Nephron progenitor cell (in vitro differentiated cells): ENCODE measurements at regions not wholly inside any gene's neighbourhood (a gene's known extent, or its start where the extent isn't known, plus 50 kb on each side); places are given as distances from the start of the nearest gene placed in this dataset.
A peak's percentile ranks its signal among the peaks of the same experiment; 100 is the strongest.

Experiments used
- DNase-seq: peaks from one replicate; pipeline ENCODE4 v3.0.0; 2021
- H3K27ac Mint-ChIP-seq: 2 replicates; pipeline ENCODE4 v1.8.0; 2021; ENCODE audit warnings: mild to moderate bottlenecking, moderate library complexity, mixed read lengths
- H3K27me3 Mint-ChIP-seq: 2 replicates; pipeline ENCODE4 v1.8.0; 2021; ENCODE audit warnings: mild to moderate bottlenecking, low read depth, mixed read lengths; ENCODE audit not compliant: poor library complexity
- H3K36me3 Mint-ChIP-seq: 2 replicates; pipeline ENCODE4 v1.8.0; 2021; ENCODE audit warnings: low read depth, mixed read lengths
- H3K4me1 Mint-ChIP-seq: 2 replicates; pipeline ENCODE4 v1.8.0; 2021; ENCODE audit warnings: mixed read lengths
- H3K4me3 Mint-ChIP-seq: 2 replicates; pipeline ENCODE4 v1.8.0; 2021; ENCODE audit warnings: mild to moderate bottlenecking, moderate library complexity, mixed read lengths
- H3K9me3 Mint-ChIP-seq: 2 replicates; pipeline ENCODE4 v1.8.0; 2021; ENCODE audit warnings: mild to moderate bottlenecking, moderate library complexity, mixed read lengths
- TF ChIP-seq, protein P1 (sequence below): fragments of 200-600 bp; sonication (generic); IDR thresholded peaks from 2 replicates; pipeline ENCODE4 v1.5.0; 2021; ENCODE audit warnings: antibody characterized with exemption

GRCh38 chr5:35309365-35310130, 79.3 kb upstream of the PRLR start:
- Mint-ChIP-seq H3K27me3 (no peaks in the 10 kb centered on the region), H3K9me3 (no peaks in the 10 kb centered on the region), H3K4me3 (no peak overlapping the region), H3K27ac (no peak overlapping the region), H3K36me3 (no peaks in the 10 kb centered on the region), H3K4me1 (peaks cover 17% of the 10 kb centered on the region)
- TF ChIP-seq, protein P1, sequence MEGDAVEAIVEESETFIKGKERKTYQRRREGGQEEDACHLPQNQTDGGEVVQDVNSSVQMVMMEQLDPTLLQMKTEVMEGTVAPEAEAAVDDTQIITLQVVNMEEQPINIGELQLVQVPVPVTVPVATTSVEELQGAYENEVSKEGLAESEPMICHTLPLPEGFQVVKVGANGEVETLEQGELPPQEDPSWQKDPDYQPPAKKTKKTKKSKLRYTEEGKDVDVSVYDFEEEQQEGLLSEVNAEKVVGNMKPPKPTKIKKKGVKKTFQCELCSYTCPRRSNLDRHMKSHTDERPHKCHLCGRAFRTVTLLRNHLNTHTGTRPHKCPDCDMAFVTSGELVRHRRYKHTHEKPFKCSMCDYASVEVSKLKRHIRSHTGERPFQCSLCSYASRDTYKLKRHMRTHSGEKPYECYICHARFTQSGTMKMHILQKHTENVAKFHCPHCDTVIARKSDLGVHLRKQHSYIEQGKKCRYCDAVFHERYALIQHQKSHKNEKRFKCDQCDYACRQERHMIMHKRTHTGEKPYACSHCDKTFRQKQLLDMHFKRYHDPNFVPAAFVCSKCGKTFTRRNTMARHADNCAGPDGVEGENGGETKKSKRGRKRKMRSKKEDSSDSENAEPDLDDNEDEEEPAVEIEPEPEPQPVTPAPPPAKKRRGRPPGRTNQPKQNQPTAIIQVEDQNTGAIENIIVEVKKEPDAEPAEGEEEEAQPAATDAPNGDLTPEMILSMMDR = no peak
- DNase-seq = no peak

GRCh38 chr5:35308421-35308820, 78.1 kb upstream of the PRLR start:
- H3K36me3 Mint-ChIP-seq = no peaks in the 10 kb centered on the region
- H3K27ac Mint-ChIP-seq = no peak overlapping the region
- peaks cover 17% of the 10 kb centered on the region for H3K4me1 Mint-ChIP-seq
- no peaks in the 10 kb centered on the region for H3K27me3 Mint-ChIP-seq
- H3K9me3 Mint-ChIP-seq = no peaks in the 10 kb centered on the region
- TF ChIP-seq, protein P1 = no peak
- no peak overlapping the region for H3K4me3 Mint-ChIP-seq
- peak; percentile 5 for DNase-seq

GRCh38 chr5:35306716-35307365, 76.6 kb upstream of the PRLR start:
- Mint-ChIP-seq H3K4me3 (no peak overlapping the region), H3K4me1 (peaks cover 17% of the 10 kb centered on the region), H3K36me3 (no peaks in the 10 kb centered on the region), H3K27ac (no peak overlapping the region), H3K9me3 (no peaks in the 10 kb centered on the region), H3K27me3 (no peaks in the 10 kb centered on the region)
- DNase-seq = no peak
- TF ChIP-seq, protein P1 = no peak

DNA sequence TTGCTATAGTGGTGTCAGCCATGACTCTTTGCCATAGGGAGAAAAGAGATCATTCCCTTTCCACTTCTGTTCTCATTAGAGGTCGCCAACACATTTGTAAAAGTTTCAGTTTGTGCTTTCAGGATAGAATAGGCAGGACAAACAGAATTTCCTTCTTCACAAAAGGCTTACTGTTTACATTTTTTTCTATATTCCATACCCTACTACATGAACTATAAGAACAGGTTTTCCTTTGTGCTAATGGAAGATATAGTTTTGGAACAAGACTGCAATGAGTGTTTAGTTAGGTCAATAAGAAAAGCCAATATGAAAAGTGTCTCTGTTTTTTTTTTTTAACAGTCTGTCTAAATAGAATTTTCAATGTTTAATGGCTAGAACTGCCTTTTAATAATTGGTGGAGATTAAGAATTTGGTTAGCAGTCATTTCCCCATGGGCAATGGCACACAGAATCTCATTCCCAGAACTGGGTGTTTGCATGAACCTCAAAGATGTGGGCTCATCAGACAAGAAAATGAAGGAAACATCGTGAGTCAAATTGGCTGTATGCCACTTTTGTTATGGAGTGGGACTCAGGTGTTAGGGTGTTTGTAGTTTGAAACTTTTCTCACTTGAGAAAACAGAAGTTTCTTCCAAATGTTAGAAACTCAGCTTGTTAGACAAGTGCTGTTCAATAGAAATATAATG, 75.2 kb upstream of the PRLR start:
- DNase-seq = no peak
- Mint-ChIP-seq H3K4me3 (no peak overlapping the region), H3K27ac (no peak overlapping the region), H3K36me3 (no peaks in the 10 kb centered on the region), H3K9me3 (no peaks in the 10 kb centered on the region), H3K27me3 (no peaks in the 10 kb centered on the region), H3K4me1 (peaks cover 17% of the 10 kb centered on the region)
- TF ChIP-seq, protein P1 = no peak

DNA sequence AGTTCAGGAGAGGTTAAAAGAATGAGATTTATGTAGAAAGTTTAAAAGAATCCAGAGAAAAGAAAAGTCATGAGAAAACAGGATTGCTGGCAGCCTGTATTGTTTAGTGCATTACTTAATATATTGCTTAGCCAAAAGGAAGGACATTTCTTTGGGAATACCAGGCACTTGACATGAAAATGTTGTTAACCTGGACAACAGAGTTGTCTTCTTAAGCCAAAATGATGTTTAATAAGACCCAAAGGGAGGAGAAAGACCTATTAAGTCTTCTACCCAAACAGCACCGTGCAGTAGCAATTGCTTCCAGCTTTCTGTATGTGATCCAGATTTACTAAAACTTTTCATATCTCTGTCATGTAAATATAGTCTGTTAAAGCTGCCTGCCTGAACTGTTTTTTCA, 74.0 kb upstream of the PRLR start:
- no peaks in the 10 kb centered on the region for H3K27me3 Mint-ChIP-seq
- no peak overlapping the region for H3K27ac Mint-ChIP-seq
- no peaks in the 10 kb centered on the region for H3K36me3 Mint-ChIP-seq
- no peaks in the 10 kb centered on the region for H3K9me3 Mint-ChIP-seq
- no peak for DNase-seq
- TF ChIP-seq, protein P1 = no peak
- peaks cover 17% of the 10 kb centered on the region for H3K4me1 Mint-ChIP-seq
- H3K4me3 Mint-ChIP-seq = no peak overlapping the region
